Renal cortex interstitium (tissue), 11 donors: ENCODE measurements at regions not wholly inside any gene's neighbourhood (a gene's known extent, or its start where the extent isn't known, plus 50 kb on each side); places are given as distances from the start of the nearest gene placed in this dataset.

Experiments used
- DNase-seq, 11 donors: peaks; one replicate each; pipeline ENCODE4 v3.0.0-alpha.2; 2013; ENCODE audit warnings: low read depth in 9 of 11, low spot score in 4 of 11; ENCODE audit errors: extremely low read depth in 1 of 11

DNA sequence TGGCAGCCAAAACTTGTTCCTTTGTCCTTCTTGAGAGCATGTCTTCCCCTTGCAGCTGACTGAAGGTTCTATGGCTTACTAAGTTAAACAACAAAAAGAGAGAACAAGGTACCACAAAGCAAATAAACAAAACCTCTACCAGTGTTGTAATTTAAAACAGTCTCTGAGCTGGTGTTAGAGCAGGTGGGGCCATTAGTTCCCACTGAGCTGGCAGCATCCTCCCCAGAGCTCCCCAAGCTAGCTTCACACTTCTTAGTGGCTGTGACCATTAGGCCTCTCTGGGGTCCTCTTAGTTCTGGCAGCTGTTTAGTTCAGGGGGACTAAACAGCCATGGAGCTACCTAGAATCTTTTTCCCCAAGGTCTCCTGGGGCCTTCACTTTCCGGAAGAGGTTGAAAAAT, 128.6 kb upstream of the ELL2 start:
- no peak for DNase-seq

DNA sequence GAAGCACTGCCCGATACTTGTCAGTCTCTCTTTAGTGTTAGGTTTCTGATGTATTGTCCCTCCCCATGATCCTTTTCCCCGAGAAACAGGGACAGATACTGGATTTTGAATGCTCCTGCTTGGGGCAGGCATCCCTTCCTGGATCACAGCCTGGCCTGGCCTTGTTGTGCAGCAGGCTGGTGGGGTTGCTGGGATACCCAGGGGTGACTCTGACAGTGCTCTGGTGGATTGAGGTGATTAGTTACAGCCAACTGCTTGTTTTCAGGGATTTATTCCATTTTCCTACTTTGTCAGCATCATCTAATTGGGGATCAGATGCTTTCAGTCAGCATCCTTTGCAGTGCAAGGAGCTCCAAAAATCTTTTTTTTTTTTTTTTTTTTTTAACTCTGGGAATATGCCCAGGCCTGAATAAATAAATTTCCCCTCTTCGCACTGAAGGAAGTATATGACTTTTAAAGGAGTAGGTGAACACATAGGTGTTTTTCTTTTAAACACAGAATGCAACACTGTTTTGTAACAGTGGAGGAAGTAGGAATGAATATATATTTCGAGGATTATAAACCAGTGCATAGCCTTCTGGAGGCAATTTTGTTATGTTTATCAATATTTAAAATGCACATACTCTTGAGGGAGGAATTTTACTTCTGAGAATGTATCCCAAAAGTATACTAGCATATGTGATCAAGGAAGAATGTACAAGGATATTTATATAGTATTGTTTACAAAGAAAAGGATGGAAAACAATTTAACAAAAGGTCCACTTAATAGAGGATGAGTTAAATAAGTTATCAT, 127.3 kb upstream of the ELL2 start:
- no peak for DNase-seq

DNA sequence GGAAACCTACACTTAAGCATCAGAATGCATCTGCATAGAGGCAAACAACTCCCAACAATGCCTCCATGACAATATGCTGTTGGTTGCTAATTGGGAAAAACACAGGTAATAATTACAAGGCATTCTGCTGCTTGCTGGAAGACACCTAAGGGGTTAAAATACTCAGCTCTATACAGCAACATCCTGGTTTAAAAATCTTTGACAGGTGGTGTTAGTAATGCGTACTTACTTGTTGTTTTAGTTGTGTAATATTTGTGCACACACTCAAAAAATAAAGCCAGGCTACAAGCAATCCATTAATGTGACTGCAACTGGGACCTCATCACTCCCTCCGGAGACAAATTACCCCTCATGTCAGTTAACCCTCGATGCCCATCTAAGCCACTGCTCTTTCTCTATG, 126.3 kb upstream of the ELL2 start:
- DNase-seq: no peak

GRCh38 chr5:96084874-96085506, 123.3 kb upstream of the ELL2 start:
- DNase-seq: no peak

- DNase-seq: peak in 8 of 11 donors; percentile 10 to 42 (median 14)
These were observed 121.8 kb upstream of the ELL2 start for GRCh38 chr5:96083361-96083881.

GRCh38 chr5:96081276-96081858, 119.7 kb upstream of the ELL2 start:
- DNase-seq: no peak

DNA sequence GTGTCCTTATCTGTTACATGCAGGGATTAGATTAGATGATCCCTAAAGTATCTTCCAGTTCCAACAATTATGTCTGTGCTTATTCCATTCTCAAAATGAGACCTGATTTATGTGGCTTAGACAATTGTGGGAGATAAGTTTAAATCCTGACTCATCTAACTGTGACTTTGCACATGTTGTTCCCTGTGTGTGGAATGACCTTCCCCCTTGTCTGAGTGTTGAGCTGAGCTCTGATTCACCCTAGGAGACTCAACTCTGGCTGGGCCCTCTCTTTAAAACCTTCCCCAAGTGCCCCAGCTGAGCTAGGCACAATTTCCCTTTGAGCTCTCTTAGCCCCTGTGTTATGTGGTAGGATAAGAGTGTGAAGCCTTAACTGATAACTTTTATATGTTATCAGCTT, 118.9 kb upstream of the ELL2 start:
- no peak for DNase-seq

GRCh38 chr5:96079962-96080361, 118.3 kb upstream of the ELL2 start:
- DNase-seq: no peak

- DNase-seq: no peak
These were observed 117.4 kb upstream of the ELL2 start for GRCh38 chr5:96079075-96079474.

DNA sequence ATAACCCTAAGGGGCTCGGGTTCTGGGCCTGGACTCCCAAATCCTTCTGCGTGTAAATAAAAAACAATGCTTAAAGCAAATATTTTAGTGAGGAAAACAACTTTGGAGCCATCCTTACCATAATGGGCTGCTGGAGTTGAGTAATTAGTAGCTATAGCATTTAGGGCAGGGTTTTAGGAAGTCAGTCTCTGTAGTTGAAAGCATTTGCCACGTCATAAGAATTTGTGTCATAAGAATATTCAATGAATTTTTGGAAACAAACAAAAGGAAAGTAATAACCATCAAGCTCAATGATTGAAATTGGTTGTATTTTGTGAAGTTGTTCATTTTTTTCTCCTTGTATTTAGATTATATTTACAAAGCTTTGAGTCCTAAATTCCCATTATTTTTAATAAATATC, 114.8 kb upstream of the ELL2 start:
- DNase-seq: no peak

GRCh38 chr5:96075579-96076289, 114.1 kb upstream of the ELL2 start:
- DNase-seq: no peak

DNA sequence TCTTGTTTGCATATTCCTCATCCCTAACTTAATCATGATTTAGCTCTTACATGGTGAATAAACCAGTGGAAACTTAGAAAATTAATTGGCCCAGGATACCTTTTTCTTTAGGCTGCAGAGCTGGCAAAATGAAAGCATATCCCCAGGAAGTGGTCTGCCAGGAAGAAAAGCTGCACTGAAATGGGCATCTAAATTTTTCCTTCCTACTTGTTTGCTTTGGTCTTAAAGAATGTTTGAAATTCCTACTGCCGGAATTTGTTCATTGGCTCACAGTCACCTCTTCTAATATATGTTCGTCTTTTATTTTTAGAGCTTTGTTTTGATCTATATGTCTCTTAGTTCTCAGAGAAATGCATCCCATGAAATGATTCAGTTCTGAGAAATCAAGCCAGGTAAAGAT, 113.2 kb upstream of the ELL2 start:
- no peak for DNase-seq

DNA sequence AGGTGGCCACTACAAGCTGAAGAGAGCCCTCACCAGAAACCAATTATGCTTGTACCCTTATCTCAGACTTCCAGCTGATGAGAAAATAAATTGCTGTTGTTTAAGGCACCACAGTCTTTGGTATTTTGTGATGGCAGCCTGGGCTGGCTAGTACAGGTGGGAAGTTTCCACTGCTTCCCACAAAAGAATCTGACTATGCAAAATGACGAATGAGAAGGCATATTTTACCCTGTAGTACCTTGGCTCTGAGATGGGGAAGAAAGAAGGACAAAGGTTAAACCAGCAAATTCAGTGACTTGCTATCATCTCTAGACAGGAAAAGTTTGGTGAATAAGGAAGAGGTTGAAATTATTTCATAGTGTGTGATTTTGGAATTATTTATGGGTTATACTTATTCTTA, 112.8 kb upstream of the ELL2 start:
- no peak for DNase-seq

DNA sequence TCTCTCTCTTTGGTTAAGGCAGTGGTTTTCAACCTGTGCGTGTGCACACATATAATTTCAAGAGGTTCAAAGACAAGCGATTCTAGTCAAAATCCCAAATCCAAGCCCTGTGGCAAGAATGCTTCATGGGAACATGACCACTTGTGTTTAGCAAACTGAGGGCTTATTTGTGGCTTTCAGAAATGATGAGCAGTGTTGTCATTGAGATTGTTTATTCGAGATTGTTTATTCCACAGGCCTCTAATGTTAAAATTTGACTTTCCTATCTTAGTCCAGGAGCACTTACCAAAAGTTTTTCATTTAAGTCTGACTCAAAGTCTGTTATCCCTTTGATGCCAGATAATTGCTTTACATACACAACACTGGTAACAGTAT, 111.1 kb upstream of the ELL2 start:
- DNase-seq: no peak

GRCh38 chr5:96072138-96072790, 110.6 kb upstream of the ELL2 start:
- DNase-seq: no peak

DNA sequence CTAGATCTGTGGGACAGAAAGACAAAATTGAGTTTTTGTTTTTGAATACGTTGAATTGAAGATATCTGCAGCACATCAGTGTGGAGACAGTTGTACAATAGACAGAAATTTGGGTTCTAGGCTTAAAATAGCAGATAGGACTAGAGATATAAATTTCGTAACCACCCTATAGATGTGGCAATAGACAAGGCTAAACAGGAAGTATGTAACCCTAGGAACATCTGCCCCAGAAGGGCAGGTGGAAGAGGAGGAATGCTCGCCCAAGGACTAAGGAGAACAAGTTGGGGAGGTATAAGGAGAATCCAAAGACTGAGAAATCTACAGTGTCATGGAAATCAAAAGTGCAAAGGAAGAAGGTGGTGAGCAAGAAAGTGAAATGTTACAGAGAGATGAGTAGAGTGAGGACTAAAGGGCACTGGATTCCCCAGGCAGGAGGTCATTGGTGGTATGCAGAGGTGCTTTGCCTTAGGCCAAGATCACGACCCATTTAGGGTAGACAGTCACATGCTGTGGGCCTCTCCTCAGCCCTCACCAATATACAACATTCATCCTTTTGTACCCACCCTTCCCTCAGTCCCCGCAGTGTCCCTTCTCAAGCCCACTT, 109.1 kb upstream of the ELL2 start:
- no peak for DNase-seq

GRCh38 chr5:96067894-96068614, 106.4 kb upstream of the ELL2 start:
- no peak for DNase-seq

GRCh38 chr5:96067251-96067650, 105.6 kb upstream of the ELL2 start:
- DNase-seq: no peak
